HEK293T (cell line): ENCODE measurements at regions not wholly inside any gene's neighbourhood (a gene's known extent, or its start where the extent isn't known, plus 50 kb on each side); places are given as distances from the start of the nearest gene placed in this dataset.

ENCODE experiments used
- BHLHE40 ChIP-seq: fragments of 450-650 bp; IDR thresholded peaks from 2 replicates; pipeline ENCODE4 v1.6.1; 2016; ENCODE audit warnings: mild to moderate bottlenecking, moderate library complexity, borderline replicate concordance
- FOXM1 ChIP-seq: fragments of 450-650 bp; IDR thresholded peaks from 2 replicates; pipeline ENCODE4 v1.6.1; 2017; ENCODE audit warnings: mild to moderate bottlenecking, borderline replicate concordance

- no peak for TF ChIP-seq FOXM1
- TF ChIP-seq BHLHE40 = no peak
Measured at GRCh38 chr11:119889111-119889510, 160.1 kb upstream of the NECTIN1 start.
